Ectodermal cell (in vitro differentiated cells): ENCODE measurements at regions not wholly inside any gene's neighbourhood (a gene's known extent, or its start where the extent isn't known, plus 50 kb on each side); places are given as distances from the start of the nearest gene placed in this dataset.

ENCODE experiments used
- H3K27ac ChIP-seq: 2 replicates; pipeline ENCODE4 v1.7.0; 2013; ENCODE audit warnings: mild to moderate bottlenecking, low read depth, low read length; ENCODE audit not compliant: insufficient read depth, poor library complexity, severe bottlenecking
- H3K27me3 ChIP-seq: 2 replicates; pipeline ENCODE4 v1.7.0; 2013; ENCODE audit warnings: mild to moderate bottlenecking, low read length; ENCODE audit not compliant: insufficient read depth, control insufficient read depth, poor library complexity, severe bottlenecking
- H3K36me3 ChIP-seq: one replicate; pipeline ENCODE4 v1.7.0; 2013; ENCODE audit warnings: low read length; ENCODE audit not compliant: control insufficient read depth, insufficient read depth
- H3K4me1 ChIP-seq: one replicate; pipeline ENCODE4 v1.7.0; 2013; ENCODE audit warnings: low read length; ENCODE audit not compliant: control insufficient read depth, insufficient read depth
- H3K4me3 ChIP-seq: 2 replicates; pipeline ENCODE4 v1.7.0; 2013; ENCODE audit warnings: low read depth, low read length, control low read depth; ENCODE audit not compliant: insufficient read depth
- H3K9me3 ChIP-seq: 2 replicates; pipeline ENCODE4 v1.7.0; 2013; ENCODE audit warnings: mild to moderate bottlenecking, low read length, moderate library complexity; ENCODE audit not compliant: control insufficient read depth
- WGBS, 2 experiments: methylation state at CpG; one replicate each; pipeline ENCODE4 v1.1.7; 2013; ENCODE audit warnings: missing lambda C conversion rate in 2 of 2; 5-methylcytosine and 5-hydroxymethylcytosine counted together

DNA sequence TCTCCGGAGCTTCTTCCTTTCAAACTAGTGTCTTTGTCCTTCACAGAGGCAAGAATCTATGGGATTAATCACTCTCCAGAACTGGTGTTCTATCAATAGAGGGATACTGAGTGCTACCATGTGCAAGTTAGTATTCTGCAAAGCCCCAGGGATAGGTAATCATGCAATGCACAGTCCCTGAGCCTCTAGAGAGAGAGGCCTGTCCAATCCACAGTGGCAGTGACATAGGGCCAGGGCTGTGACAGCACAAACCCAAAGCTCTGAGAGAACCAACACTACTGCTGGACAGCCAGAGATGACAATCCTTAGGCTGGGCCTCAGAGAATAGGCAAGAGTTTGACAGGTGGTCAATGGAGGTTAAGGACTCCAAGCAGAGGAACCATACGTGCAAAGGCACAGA lies 66.8 kb upstream of the USP47 start:
- WGBS, 2 experiments = 95 to 96% methylated on average over 2 of the region's 2 CpGs
- H3K36me3 ChIP-seq = no peaks in the 10 kb centered on the region
- H3K9me3 ChIP-seq = no peaks in the 10 kb centered on the region
- H3K27ac ChIP-seq = no peak overlapping the region
- H3K4me3 ChIP-seq = no peak overlapping the region
- H3K4me1 ChIP-seq = no peaks in the 10 kb centered on the region
- no peaks in the 10 kb centered on the region for H3K27me3 ChIP-seq

DNA sequence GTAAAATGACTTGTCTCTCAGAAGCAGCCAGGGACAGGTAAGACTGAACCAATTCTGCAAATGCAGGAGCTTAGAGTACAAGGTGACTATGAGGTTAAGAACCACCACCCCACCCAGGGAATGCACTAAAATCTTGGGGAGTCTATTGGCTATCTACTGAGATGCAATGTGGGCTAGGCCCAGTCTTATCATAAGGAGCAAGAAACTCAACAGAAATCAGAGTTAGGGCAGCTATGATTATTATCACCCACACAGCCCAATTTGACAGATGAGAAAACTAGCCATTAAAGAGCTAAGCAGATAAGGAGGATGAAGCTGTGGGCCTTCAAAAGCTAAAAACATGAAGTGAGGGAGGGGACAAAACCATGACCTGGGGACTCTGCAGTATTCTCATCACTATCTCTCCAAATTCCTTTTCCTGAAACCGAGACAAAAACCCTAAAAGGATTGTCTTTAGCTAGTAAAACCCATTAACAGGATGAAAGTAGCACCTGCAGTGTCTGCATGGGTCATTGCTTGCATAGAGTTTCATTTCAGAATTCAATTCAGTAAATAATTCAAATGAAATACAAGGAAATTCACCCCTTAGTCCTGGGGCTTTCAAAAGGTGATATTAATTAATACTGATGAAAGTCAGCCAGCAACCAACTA lies 68.8 kb upstream of the USP47 start:
- 0% methylated on average over 1 of the region's 1 CpG for WGBS, 2 experiments
- Histone ChIP-seq H3K4me3 (no peak overlapping the region), H3K4me1 (no peaks in the 10 kb centered on the region), H3K27ac (no peak overlapping the region), H3K27me3 (no peaks in the 10 kb centered on the region), H3K9me3 (no peaks in the 10 kb centered on the region), H3K36me3 (no peaks in the 10 kb centered on the region)

- WGBS, 2 experiments = 83 to 91% methylated on average over 3 of the region's 3 CpGs
- no peaks in the 10 kb centered on the region for H3K9me3 ChIP-seq
- H3K4me1 ChIP-seq = no peaks in the 10 kb centered on the region
- no peak overlapping the region for H3K4me3 ChIP-seq
- H3K27ac ChIP-seq = no peak overlapping the region
- no peaks in the 10 kb centered on the region for H3K36me3 ChIP-seq
- H3K27me3 ChIP-seq = no peaks in the 10 kb centered on the region
These were observed 70.8 kb upstream of the USP47 start for GRCh38 chr11:11770921-11771486.

GRCh38 chr11:11770296-11770695 lies 71.5 kb upstream of the USP47 start:
- no peaks in the 10 kb centered on the region for H3K36me3 ChIP-seq
- H3K4me3 ChIP-seq = no peak overlapping the region
- no peaks in the 10 kb centered on the region for H3K4me1 ChIP-seq
- no peak overlapping the region for H3K27ac ChIP-seq
- H3K9me3 ChIP-seq = no peaks in the 10 kb centered on the region
- H3K27me3 ChIP-seq = no peaks in the 10 kb centered on the region
- 88 to 93% methylated on average over 1 of the region's 1 CpG for WGBS, 2 experiments

DNA sequence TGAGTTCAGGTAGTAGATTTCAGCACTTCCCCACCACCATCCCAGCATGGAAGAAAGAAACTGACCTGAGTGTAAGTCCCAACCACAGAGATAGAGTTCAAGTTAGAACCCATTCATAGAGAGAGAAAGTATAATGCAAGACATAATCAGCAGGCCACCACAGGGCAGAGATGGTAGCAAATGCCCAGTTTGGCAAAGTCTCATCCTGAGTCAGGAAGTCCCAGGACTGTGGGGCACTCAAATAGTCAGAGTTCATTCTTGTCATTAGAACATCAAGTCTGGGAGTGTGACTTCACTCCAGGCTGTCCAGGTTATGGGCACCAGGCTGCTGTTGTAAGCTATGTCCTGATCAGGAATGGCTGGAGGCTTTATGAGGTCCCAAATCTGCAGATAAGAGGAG lies 72.0 kb upstream of the USP47 start:
- Histone ChIP-seq H3K4me1 (no peaks in the 10 kb centered on the region), H3K36me3 (no peaks in the 10 kb centered on the region), H3K27ac (no peak overlapping the region), H3K27me3 (no peaks in the 10 kb centered on the region), H3K4me3 (no peak overlapping the region), H3K9me3 (no peaks in the 10 kb centered on the region)

DNA sequence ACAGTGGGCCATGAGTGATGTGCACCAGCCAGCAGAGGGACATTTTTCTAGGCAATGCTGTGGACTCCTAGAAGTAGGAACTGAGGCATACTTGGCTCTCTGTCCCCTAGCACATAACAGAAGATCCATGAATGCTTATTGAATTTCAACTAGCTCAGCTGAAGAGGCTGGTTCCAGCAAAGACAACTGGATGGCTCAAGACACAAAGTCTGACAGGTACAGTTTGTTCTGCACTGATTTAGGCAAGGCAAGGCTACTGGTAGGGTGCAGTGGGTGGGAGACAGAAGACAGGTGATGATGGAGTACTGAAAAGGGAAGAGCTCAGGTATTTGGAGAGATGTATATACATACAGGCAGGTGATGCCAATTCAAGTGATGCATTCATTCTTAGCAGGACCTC lies 72.4 kb upstream of the USP47 start:
- Histone ChIP-seq H3K36me3 (no peaks in the 10 kb centered on the region), H3K27me3 (no peaks in the 10 kb centered on the region), H3K4me1 (no peaks in the 10 kb centered on the region), H3K4me3 (no peak overlapping the region), H3K27ac (no peak overlapping the region), H3K9me3 (no peaks in the 10 kb centered on the region)

- Histone ChIP-seq H3K27ac (no peak overlapping the region), H3K36me3 (no peaks in the 10 kb centered on the region), H3K9me3 (no peaks in the 10 kb centered on the region), H3K4me3 (no peak overlapping the region), H3K27me3 (no peaks in the 10 kb centered on the region), H3K4me1 (no peaks in the 10 kb centered on the region)
- 94% methylated on average over 2 of the region's 2 CpGs; no CpG with 5 or more reads in 1 of the 2 experiments for WGBS, 2 experiments
These were observed 77.4 kb upstream of the USP47 start for GRCh38 chr11:11764423-11764803.

DNA sequence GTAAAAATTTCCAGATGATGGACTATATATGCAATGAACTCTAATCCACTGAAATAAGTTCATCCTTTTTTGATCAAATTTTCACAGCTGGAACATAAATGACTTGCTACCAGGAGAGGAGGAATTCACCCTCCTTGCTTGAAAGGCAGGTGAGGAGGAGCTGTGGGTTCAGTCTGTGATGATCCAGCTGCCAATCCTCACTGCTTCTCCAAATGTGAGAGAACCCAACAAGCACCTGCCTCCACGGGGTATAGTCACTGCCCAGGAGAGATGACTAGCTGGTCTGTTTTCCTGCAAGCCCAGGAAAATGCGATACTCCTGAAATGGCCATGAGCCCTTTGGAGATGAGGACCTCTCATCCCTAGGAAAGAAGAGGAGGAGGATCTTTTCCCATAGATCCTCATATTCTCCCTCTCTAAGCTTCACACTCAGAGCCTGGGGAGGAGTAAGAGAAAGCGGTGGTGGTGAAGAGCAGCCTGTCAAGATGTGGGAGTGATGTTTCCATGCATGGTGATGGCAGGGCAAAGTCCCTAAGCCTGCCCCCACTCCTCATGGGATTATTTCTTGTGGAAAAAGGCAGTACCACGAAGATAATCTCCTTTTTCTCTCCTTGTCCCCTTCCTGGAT lies 77.9 kb upstream of the USP47 start:
- WGBS, 2 experiments = 78 to 98% methylated on average over 3 to 4 of the region's 4 CpGs
- Histone ChIP-seq H3K27ac (no peak overlapping the region), H3K27me3 (no peaks in the 10 kb centered on the region), H3K36me3 (no peaks in the 10 kb centered on the region), H3K4me1 (no peaks in the 10 kb centered on the region), H3K9me3 (no peaks in the 10 kb centered on the region), H3K4me3 (no peak overlapping the region)

DNA sequence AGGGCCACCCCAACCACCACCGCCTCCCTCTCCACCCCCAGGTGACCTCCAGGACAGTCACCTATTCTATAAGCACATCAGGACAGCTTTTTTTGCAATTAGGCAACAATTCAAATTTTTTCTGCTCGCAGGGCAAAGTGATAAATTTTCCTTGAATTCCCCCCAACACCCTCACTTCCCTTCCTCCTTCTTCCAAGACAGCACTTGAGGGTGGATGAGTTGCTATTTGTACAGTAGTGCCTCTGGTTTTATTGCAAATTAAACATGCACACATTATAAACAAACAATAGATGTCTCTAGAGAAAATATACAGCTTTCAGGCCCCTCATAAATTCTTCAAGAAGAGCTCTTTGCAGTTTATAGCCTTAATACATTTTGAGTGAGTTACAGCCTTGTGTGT lies 80.9 kb upstream of the USP47 start:
- no peak overlapping the region for H3K27ac ChIP-seq
- no peaks in the 10 kb centered on the region for H3K4me1 ChIP-seq
- no peaks in the 10 kb centered on the region for H3K27me3 ChIP-seq
- 93 to 100% methylated on average over 2 of the region's 2 CpGs for WGBS, 2 experiments
- H3K4me3 ChIP-seq = no peak overlapping the region
- no peaks in the 10 kb centered on the region for H3K9me3 ChIP-seq
- no peaks in the 10 kb centered on the region for H3K36me3 ChIP-seq

DNA sequence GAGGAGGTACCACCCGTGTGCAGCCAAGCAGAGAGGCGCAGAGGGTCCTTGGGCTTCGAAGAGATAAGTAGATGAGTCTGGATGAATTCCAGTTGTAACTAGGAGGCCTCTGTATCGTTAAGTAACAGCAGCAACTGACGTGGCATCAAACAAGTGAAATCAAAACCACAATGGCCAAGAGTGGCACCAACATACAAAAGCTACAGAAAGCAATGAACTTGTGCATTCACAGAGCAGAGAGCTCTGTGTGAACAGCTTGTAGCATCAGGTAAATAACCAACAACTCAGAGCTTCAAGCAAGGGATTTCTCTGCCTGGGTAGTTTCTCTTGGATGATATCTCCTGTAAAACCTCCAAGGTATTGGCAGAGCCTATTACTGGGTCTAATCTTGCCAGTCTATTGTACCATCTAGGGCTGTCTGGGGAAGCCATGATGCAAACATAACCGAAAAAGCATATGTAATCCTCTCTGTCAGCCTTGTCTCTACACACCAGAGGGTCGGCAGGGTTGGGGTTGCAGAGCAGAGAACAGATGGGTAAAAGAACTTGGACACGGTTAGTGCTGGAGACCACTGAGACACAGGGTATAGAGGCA lies 83.1 kb upstream of the USP47 start:
- H3K36me3 ChIP-seq = no peaks in the 10 kb centered on the region
- H3K9me3 ChIP-seq = no peaks in the 10 kb centered on the region
- no peak overlapping the region for H3K27ac ChIP-seq
- H3K4me3 ChIP-seq = no peak overlapping the region
- no peaks in the 10 kb centered on the region for H3K4me1 ChIP-seq
- no peaks in the 10 kb centered on the region for H3K27me3 ChIP-seq
- 93% methylated on average over 8 of the region's 8 CpGs for WGBS, 2 experiments
